GM23338 (cell line): ENCODE measurements at regions not wholly inside any gene's neighbourhood (a gene's known extent, or its start where the extent isn't known, plus 50 kb on each side); places are given as distances from the start of the nearest gene placed in this dataset.

ENCODE experiments used
- ATAC-seq: fragments of 200-7000 bp; cut with Tn5 transposase; 3 replicates; pipeline ENCODE4 v1.9.1; 2020
- DNase-seq: peaks from one replicate; pipeline ENCODE4 v3.0.0-alpha.2; 2015; ENCODE audit warnings: low spot score
- H2AFZ ChIP-seq: fragments of 200-600 bp; sonication (generic); 2 replicates; pipeline ENCODE4 v1.8.0; 2016; ENCODE audit warnings: antibody characterized with exemption, mild to moderate bottlenecking, moderate library complexity
- H3F3A ChIP-seq: fragments of 200-600 bp; sonication (generic); replicated peaks from 2 replicates; pipeline ENCODE4 v1.8.0; 2017; ENCODE audit warnings: antibody characterized with exemption, mixed run types, low read depth
- H3K27ac ChIP-seq: fragments of 200-600 bp; sonication (generic); 2 replicates; pipeline ENCODE4 v1.6.1; 2016; ENCODE audit warnings: low read depth
- H3K27me3 ChIP-seq: fragments of 200-600 bp; sonication (generic); 2 replicates; pipeline ENCODE4 v1.8.0; 2016; ENCODE audit warnings: mild to moderate bottlenecking, mixed run types, moderate library complexity; ENCODE audit not compliant: insufficient read depth
- H3K36me3 ChIP-seq: fragments of 200-600 bp; sonication (generic); 2 replicates; pipeline ENCODE4 v1.8.0; 2016; ENCODE audit warnings: mild to moderate bottlenecking; ENCODE audit not compliant: insufficient read depth
- H3K4me1 ChIP-seq: fragments of 200-600 bp; sonication (generic); 2 replicates; pipeline ENCODE4 v1.8.0; 2016; ENCODE audit warnings: mild to moderate bottlenecking, moderate library complexity; ENCODE audit not compliant: insufficient read depth
- H3K4me2 ChIP-seq: fragments of 200-600 bp; sonication (generic); 2 replicates; pipeline ENCODE4 v1.7.1; 2017; ENCODE audit warnings: mixed run types
- H3K4me3 ChIP-seq: fragments of 200-600 bp; sonication (generic); 2 replicates; pipeline ENCODE4 v1.6.1; 2016; ENCODE audit warnings: mixed run types
- H3K79me2 ChIP-seq: fragments of 200-600 bp; sonication (generic); replicated peaks from 2 replicates; pipeline ENCODE4 v1.8.0; 2017; ENCODE audit warnings: mild to moderate bottlenecking; ENCODE audit not compliant: insufficient read depth
- H3K9me2 ChIP-seq: fragments of 200-600 bp; sonication (generic); 2 replicates; pipeline ENCODE4 v1.8.0; 2017; ENCODE audit not compliant: insufficient read depth
- H4K20me1 ChIP-seq: fragments of 200-600 bp; sonication (generic); replicated peaks from 2 replicates; pipeline ENCODE4 v1.8.0; 2017; ENCODE audit warnings: mild to moderate bottlenecking; ENCODE audit not compliant: insufficient read depth
- H3K27ac Mint-ChIP-seq: 2 replicates; pipeline ENCODE4 v1.8.0; 2020; ENCODE audit warnings: inconsistent platforms, mild to moderate bottlenecking, moderate library complexity, mixed read lengths
- H3K27me3 Mint-ChIP-seq: 3 replicates; pipeline ENCODE4 v1.8.0; 2022; ENCODE audit warnings: low read depth, mild to moderate bottlenecking, moderate library complexity, mixed read lengths, inconsistent platforms; ENCODE audit not compliant: insufficient read depth, poor library complexity
- H3K36me3 Mint-ChIP-seq: 3 replicates; pipeline ENCODE4 v1.8.0; 2021; ENCODE audit warnings: low read depth, mild to moderate bottlenecking, inconsistent platforms, moderate library complexity, mixed read lengths
- H3K4me1 Mint-ChIP-seq: 3 replicates; pipeline ENCODE4 v1.8.0; 2020; ENCODE audit warnings: mild to moderate bottlenecking, inconsistent platforms, mixed read lengths
- H3K4me3 Mint-ChIP-seq: 3 replicates; pipeline ENCODE4 v1.8.0; 2021; ENCODE audit warnings: moderate library complexity, mild to moderate bottlenecking, inconsistent platforms, mixed read lengths
- H3K9me3 Mint-ChIP-seq: 3 replicates; pipeline ENCODE4 v1.8.0; 2020; ENCODE audit warnings: moderate library complexity, mild to moderate bottlenecking, inconsistent platforms, mixed read lengths
- CREB1 ChIP-seq: fragments of 250-450 bp; sonication (Bioruptor Pico); IDR thresholded peaks from 2 replicates; pipeline ENCODE4 v1.5.0; 2020; ENCODE audit warnings: low read depth, mild to moderate bottlenecking, moderate library complexity
- EZH2 ChIP-seq: fragments of 200-600 bp; sonication (generic); IDR thresholded peaks from one replicate; pipeline ENCODE4 v1.8.0; 2017; ENCODE audit warnings: antibody characterized with exemption, mild to moderate bottlenecking, low read depth; ENCODE audit not compliant: unreplicated experiment
- EZH2phosphoT487 ChIP-seq: fragments of 200-600 bp; sonication (generic); IDR thresholded peaks from one replicate; pipeline ENCODE4 v1.8.1; 2018; ENCODE audit warnings: antibody characterized with exemption; ENCODE audit not compliant: unreplicated experiment
- JUNB ChIP-seq: IDR thresholded peaks from one replicate; pipeline ENCODE4 v1.6.1; 2016; ENCODE audit warnings: antibody characterized with exemption; ENCODE audit not compliant: unreplicated experiment
- NANOG ChIP-seq: IDR thresholded peaks from 2 replicates; pipeline ENCODE4 v1.6.1; 2016; ENCODE audit warnings: antibody characterized with exemption, borderline replicate concordance
- POLR2AphosphoS5 ChIP-seq: IDR thresholded peaks from 2 replicates; pipeline ENCODE4 v1.6.1; 2016; ENCODE audit warnings: antibody characterized with exemption, low read depth
- REST ChIP-seq: IDR thresholded peaks from one replicate; pipeline ENCODE4 v1.6.1; 2018; ENCODE audit warnings: antibody characterized with exemption; ENCODE audit not compliant: unreplicated experiment
- ZNF331 ChIP-seq: fragments of 250-450 bp; sonication (Bioruptor Pico); IDR thresholded peaks from 2 replicates; pipeline ENCODE4 v1.5.0; 2020; ENCODE audit warnings: low read depth, mild to moderate bottlenecking, moderate library complexity
- ZNF462 ChIP-seq: fragments of 250-450 bp; sonication (Bioruptor Pico); IDR thresholded peaks from 2 replicates; pipeline ENCODE4 v1.5.0; 2020; ENCODE audit warnings: mild to moderate bottlenecking, moderate library complexity

- TF ChIP-seq ZNF462 (CRISPR knock-in tag) (peak; percentile 59), JUNB (no peak)
Measured at GRCh38 chr1:87598429-87598828, 269.7 kb downstream of the LMO4 start (continued).

- Histone ChIP-seq H3K27ac (no peak overlapping the region), H3K9me2 (no peaks in the 10 kb centered on the region), H4K20me1 (no peaks in the 10 kb centered on the region), H3K79me2 (no peaks in the 10 kb centered on the region), H3F3A (no peaks in the 10 kb centered on the region), H3K4me3 (no peak overlapping the region), H3K27me3 (no peaks in the 10 kb centered on the region), H3K4me1 (peaks cover 13% of the 10 kb centered on the region; the same call in 1 of the 2 replicates), H3K36me3 (no peaks in the 10 kb centered on the region), H3K4me2 (no peak overlapping the region), H2AFZ (0 out of 2 replicates have a peak overlapping the region, but pooled peaks have one; percentile 3)
- Mint-ChIP-seq H3K4me3 (no peak overlapping the region), H3K9me3 (no peaks in the 10 kb centered on the region), H3K27ac (no peak overlapping the region), H3K4me1 (peaks cover 18% of the 10 kb centered on the region), H3K27me3 (no peaks in the 10 kb centered on the region), H3K36me3 (no peaks in the 10 kb centered on the region)
- ATAC-seq, result no peak
- DNase-seq, result no peak
- TF ChIP-seq ZNF331, result no peak
- no peak for TF ChIP-seq CREB1 (CRISPR knock-in tag)
- TF ChIP-seq POLR2AphosphoS5, result no peak
- no peak for TF ChIP-seq EZH2phosphoT487
- TF ChIP-seq NANOG, result no peak
- no peak for TF ChIP-seq EZH2
- TF ChIP-seq REST, result no peak
Measured at GRCh38 chr1:87599569-87599968, 270.9 kb downstream of the LMO4 start.
